C4-2B (cell line): ENCODE measurements at regions not wholly inside any gene's neighbourhood (a gene's known extent, or its start where the extent isn't known, plus 50 kb on each side); places are given as distances from the start of the nearest gene placed in this dataset.
"Not testable (repeated sequence)": the region's sequence is repeated elsewhere in the genome, so short reads cannot be mapped to it uniquely, and the experiment has no call there.

Experiments
- H3K27ac ChIP-seq: fragments of 450-650 bp; 2 replicates; pipeline ENCODE4 v1.5.1; 2017
- CTCF ChIP-seq: fragments of 450-650 bp; conservative IDR thresholded peaks from 2 replicates; pipeline ENCODE4 v1.5.1; 2017; ENCODE audit warnings: mild to moderate bottlenecking
- ZFX ChIP-seq: fragments of 450-650 bp; IDR thresholded peaks from 2 replicates; pipeline ENCODE4 v1.6.1; 2017

GRCh38 chr2:234880551-234881211 is 71.1 kb upstream of the SH3BP4 start:
- no peak overlapping the region for H3K27ac ChIP-seq
- no peak for TF ChIP-seq CTCF
- no peak for TF ChIP-seq ZFX

- no peak overlapping the region for H3K27ac ChIP-seq
- TF ChIP-seq CTCF: no peak
These were observed 72.0 kb upstream of the SH3BP4 start for GRCh38 chr2:234879671-234880455.

- not testable (repeated sequence) for H3K27ac ChIP-seq
These were observed 75.2 kb upstream of the SH3BP4 start for GRCh38 chr2:234876621-234877020.

GRCh38 chr2:234874347-234875046 is 77.3 kb upstream of the SH3BP4 start:
- no peak for TF ChIP-seq CTCF
- TF ChIP-seq ZFX: no peak
- H3K27ac ChIP-seq: no peak overlapping the region

GRCh38 chr2:234873828-234874173 is 78.0 kb upstream of the SH3BP4 start:
- TF ChIP-seq ZFX (no peak), CTCF (no peak)
- H3K27ac ChIP-seq: no peak overlapping the region

- no peak overlapping the region for H3K27ac ChIP-seq
- TF ChIP-seq CTCF (no peak), ZFX (no peak)
These were observed 78.6 kb upstream of the SH3BP4 start for GRCh38 chr2:234873103-234873827.

- TF ChIP-seq CTCF: no peak
- no peak for TF ChIP-seq ZFX
- no peak overlapping the region for H3K27ac ChIP-seq
These were observed 81.8 kb upstream of the SH3BP4 start for GRCh38 chr2:234869969-234870368.
